Naive B cell (primary cell): ENCODE measurements at regions not wholly inside any gene's neighbourhood (a gene's known extent, or its start where the extent isn't known, plus 50 kb on each side); places are given as distances from the start of the nearest gene placed in this dataset.
A peak's percentile ranks its signal among the peaks of the same experiment; 100 is the strongest.

Experiments
- ATAC-seq, 2 donors: fragments of 150-1000 bp; cut with Tn5 transposase; 2 replicates each; pipeline ENCODE4 v1.10.0; 2021; ENCODE audit warnings: low read depth in 2 of 2, mild to moderate bottlenecking in 2 of 2, moderate library complexity in 2 of 2
- DNase-seq: peaks from one replicate; pipeline ENCODE4 v3.0.0; 2022
- H3K27ac Mint-ChIP-seq, 6 donors: one replicate each; pipeline ENCODE4 v1.8.0; 2020 to 2022; ENCODE audit warnings: mild to moderate bottlenecking in 6 of 6, mixed read lengths in 6 of 6, moderate library complexity in 5 of 6, inconsistent platforms in 2 of 6
- H3K27me3 Mint-ChIP-seq, 3 donors: one replicate each; pipeline ENCODE4 v1.8.0; 2021 to 2022; ENCODE audit warnings: mixed read lengths in 3 of 3, mild to moderate bottlenecking in 1 of 3
- H3K36me3 Mint-ChIP-seq, 2 donors: one replicate each; pipeline ENCODE4 v1.8.0; 2020 to 2022; ENCODE audit warnings: mixed read lengths in 2 of 2, inconsistent platforms in 1 of 2, mild to moderate bottlenecking in 1 of 2
- H3K4me1 Mint-ChIP-seq, 3 donors: one replicate each; pipeline ENCODE4 v1.8.0; 2020 to 2022; ENCODE audit warnings: mixed read lengths in 3 of 3, inconsistent platforms in 1 of 3, mild to moderate bottlenecking in 1 of 3, moderate library complexity in 1 of 3
- H3K4me3 Mint-ChIP-seq, 8 donors: one replicate each; pipeline ENCODE4 v1.8.0; 2020 to 2022; ENCODE audit warnings: mild to moderate bottlenecking in 8 of 8, mixed read lengths in 8 of 8, moderate library complexity in 8 of 8, inconsistent platforms in 2 of 8
- H3K9me3 Mint-ChIP-seq, 7 donors: one replicate each; pipeline ENCODE4 v1.8.0; 2020 to 2022; ENCODE audit warnings: mixed read lengths in 7 of 7, mild to moderate bottlenecking in 5 of 7, inconsistent platforms in 2 of 7, moderate library complexity in 1 of 7

DNA sequence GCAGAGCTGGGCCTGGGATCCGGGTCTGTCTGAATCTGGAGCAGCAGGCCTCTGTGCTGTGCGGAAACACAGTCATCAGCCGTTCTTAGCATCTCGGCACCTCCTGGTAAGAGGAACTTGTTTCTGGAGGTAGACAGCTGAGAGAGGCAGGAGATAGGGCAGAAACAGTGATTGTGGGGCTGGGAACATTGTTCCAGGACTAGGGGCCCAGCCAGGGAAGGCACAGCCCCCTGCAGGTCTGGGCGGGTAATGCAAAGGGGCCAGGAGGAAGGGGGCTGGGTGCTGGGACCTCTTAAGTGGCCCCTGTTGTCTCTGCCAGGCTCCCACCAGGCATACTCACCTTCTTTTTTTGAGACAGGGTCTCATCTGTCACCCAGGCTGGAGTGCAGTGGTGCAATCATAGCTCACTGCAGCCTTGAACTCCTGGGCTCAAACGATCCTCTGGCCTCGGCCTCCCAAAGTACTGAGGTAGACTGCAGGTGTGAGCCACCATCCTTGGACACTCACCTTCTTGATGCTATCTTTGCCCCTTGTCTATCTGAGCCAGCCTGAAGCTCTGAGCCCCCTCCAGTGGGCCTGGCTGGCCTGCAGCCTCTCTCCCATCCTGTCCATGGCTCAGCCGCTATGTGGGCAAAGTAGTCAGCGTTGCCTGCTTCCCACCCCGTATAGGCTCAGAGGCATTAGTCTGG, 134.3 kb upstream of the ZBTB40 start:
- no peaks in the 10 kb centered on the region for H3K4me1 Mint-ChIP-seq
- H3K27ac Mint-ChIP-seq = no peak overlapping the region
- DNase-seq (no peak), ATAC-seq (no peak)
- H3K9me3 Mint-ChIP-seq = no peaks in the 10 kb centered on the region
- H3K36me3 Mint-ChIP-seq = no peaks in the 10 kb centered on the region
- peaks cover 20 to 60% (median 58%) of the 10 kb centered on the region in 3 donors for H3K27me3 Mint-ChIP-seq
- H3K4me3 Mint-ChIP-seq = no peak overlapping the region

DNA sequence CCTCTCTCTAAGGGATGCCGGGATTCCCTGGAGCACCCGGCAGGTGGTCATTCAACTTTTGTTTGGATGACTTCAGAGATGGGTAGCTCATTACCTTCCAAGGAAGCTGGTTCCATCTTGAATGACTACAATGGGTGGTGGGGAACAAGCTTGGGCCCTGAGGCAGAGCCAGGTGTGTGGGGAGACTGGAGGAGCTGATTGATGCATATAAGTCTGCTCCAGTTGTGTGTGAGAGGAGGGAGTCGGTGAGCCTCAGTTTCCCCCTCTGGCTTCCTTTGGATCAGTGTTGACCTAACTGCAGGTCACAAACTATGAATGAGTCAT, 133.8 kb upstream of the ZBTB40 start:
- ATAC-seq = no peak
- Mint-ChIP-seq H3K27me3 (peaks cover 17 to 60% (median 58%) of the 10 kb centered on the region in 3 donors), H3K36me3 (no peaks in the 10 kb centered on the region), H3K9me3 (no peaks in the 10 kb centered on the region), H3K27ac (no peak overlapping the region), H3K4me1 (no peaks in the 10 kb centered on the region), H3K4me3 (no peak overlapping the region)
- no peak for DNase-seq

DNA sequence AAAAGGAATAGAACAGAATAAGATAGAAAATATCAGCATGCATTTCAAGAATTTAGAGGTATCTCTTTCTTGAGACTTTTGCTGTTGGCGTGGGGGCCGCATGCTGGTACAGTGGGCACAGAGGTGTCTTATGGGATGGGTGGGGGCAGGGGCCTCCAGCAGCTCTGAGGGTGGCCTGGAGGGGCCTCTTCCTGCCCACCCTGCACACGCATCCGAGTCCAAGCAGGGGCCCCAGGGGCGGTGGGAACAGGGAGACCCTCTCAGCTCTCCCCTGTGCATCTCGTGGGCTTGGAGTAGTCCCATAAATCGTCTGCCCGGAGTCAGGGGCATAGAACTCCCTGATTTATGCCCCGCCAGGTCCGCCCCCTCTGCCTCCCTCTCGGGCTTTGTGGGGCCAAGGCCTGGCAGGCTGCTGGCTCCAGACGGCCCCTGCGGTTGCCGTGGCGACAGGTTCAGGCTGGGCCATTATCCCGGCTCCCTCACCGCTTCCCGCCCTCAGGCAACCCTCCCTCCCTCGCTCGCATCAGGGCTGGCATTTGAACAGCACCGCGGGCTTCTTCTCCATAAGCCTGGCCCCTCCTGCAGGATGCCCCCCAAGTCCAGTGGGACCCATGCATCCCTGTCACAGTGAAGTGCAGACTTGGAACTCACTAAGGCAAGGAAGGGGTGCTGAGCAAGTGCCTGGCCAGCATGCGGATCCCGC, 133.2 kb upstream of the ZBTB40 start:
- Mint-ChIP-seq H3K4me3 (no peak overlapping the region), H3K4me1 (no peaks in the 10 kb centered on the region), H3K36me3 (no peaks in the 10 kb centered on the region), H3K27me3 (peaks cover 17 to 58% (median 55%) of the 10 kb centered on the region in 3 donors), H3K27ac (no peak overlapping the region), H3K9me3 (no peaks in the 10 kb centered on the region)
- DNase-seq (no peak), ATAC-seq (no peak)

DNA sequence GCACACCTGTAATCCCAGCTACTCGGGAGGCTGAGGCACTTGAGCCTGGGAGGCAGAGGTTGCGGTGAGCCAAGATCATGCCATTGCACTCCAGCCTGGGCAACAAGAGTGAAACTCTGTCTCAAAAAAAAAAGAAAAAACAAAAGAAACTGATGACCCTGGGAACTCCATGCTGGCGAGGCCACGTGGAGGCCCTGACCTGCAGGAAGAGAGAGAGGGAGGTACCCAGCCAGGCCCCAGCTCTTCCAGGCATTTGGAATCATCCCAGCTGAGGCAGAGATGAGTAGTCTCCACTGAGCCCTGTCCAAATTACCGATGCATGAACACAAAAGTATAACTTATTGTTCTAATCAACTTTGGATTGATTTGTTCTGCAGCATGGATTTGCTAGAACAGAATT, 132.0 kb upstream of the ZBTB40 start:
- H3K36me3 Mint-ChIP-seq = no peaks in the 10 kb centered on the region
- H3K27me3 Mint-ChIP-seq = peaks cover 11 to 52% (median 45%) of the 10 kb centered on the region in 3 donors
- DNase-seq (no peak), ATAC-seq (no peak)
- no peak overlapping the region for H3K4me3 Mint-ChIP-seq
- H3K4me1 Mint-ChIP-seq = no peaks in the 10 kb centered on the region
- no peaks in the 10 kb centered on the region for H3K9me3 Mint-ChIP-seq
- no peak overlapping the region for H3K27ac Mint-ChIP-seq

DNA sequence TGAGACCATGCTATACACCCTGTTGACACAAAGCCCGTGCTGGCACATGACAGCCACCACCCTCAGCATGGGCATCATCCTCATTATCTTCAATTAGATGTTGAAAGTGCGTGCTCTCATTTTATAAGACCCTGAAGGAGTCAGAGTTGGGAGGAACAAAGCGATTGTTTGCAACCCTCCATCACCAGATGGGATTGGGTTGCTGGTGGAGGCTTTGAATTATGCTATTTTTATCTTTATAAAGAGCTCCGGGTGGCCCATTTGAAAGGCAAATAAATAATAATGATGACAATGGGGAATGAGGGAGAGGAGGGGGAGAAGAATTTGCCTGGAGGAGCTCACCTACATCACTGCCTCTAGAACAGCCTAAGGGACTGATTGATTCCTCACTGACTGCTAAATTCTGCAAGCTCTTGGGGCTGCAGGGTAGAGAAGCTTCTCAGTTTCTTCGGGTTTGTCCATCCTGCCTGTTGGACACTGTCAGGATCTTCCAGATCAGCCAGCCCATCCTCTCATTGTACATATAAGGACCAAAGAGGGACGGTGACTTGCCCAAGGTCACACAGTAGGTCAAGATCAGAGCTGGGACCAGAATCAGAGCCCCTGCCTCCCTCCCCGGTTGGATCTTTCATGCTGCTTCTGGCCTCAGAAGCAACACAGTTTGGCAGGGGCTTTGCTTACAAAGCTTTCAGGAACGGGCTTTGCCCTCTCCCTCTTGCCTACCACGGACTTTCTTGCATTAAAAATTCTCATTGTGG, 130.9 kb upstream of the ZBTB40 start:
- H3K4me3 Mint-ChIP-seq = no peak overlapping the region
- H3K27ac Mint-ChIP-seq = no peak overlapping the region
- no peaks in the 10 kb centered on the region for H3K4me1 Mint-ChIP-seq
- peaks cover 9 to 41% (median 34%) of the 10 kb centered on the region in 3 donors for H3K27me3 Mint-ChIP-seq
- DNase-seq (no peak), ATAC-seq (no peak)
- no peaks in the 10 kb centered on the region for H3K9me3 Mint-ChIP-seq
- no peaks in the 10 kb centered on the region for H3K36me3 Mint-ChIP-seq

DNA sequence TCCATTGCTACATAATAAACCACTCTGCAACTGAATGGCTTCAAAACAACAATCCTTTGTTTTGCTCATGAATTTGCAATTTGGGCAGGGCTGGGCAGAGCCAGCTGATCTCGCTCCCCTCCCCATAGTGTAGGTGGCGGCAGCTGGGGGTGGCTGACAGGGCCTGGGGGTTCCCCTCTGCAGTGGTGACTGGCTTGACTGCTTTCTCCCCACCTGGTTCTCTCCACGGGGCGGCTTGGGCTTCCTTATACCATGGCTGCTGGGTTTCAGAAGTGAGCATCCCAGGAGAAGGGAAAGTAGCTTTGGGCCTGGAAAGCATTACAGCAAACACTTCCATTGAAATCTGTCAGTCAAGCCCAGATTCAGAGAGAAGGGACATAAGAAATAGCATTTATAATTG, 129.7 kb upstream of the ZBTB40 start:
- Mint-ChIP-seq H3K4me1 (no peaks in the 10 kb centered on the region), H3K9me3 (no peaks in the 10 kb centered on the region), H3K27me3 (peaks cover 9 to 41% (median 30%) of the 10 kb centered on the region in 3 donors), H3K36me3 (no peaks in the 10 kb centered on the region), H3K27ac (no peak overlapping the region), H3K4me3 (no peak overlapping the region)
- ATAC-seq (no peak), DNase-seq (no peak)

DNA sequence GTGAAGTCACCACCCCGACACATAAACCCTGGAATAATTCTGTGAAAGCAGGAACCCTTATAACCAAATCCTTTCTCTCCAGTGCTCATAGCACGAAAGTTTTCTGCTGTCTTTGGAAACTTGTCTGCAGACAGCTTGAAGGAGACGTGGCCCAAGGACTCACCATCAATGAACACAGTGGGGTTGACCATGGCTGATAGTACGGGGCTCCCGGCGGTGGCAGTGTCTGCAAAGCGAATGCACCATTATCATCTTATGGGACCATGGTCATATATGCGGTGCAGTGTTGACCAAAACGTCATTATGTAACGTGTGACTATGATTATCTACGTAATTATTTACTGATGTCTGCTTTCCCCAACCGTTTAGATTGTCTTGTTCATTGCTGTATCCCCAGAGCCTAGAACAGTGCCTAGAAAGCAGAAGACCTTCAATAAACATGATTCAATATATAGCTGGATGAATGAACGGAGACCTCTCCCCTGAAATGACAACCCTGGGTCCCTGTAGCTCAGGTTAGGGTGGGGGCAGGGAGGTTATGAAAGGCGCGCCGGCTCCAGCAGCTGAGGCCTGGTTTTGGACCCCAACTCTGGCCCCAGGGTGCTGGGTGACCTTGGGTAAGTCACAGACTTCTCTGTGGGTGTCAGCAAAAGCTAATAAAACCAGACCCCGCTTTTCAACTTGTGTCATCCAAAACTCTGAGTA, 128.4 kb upstream of the ZBTB40 start:
- no peak overlapping the region for H3K27ac Mint-ChIP-seq
- H3K27me3 Mint-ChIP-seq = peaks cover 9 to 30% (median 16%) of the 10 kb centered on the region in 3 donors
- no peaks in the 10 kb centered on the region for H3K36me3 Mint-ChIP-seq
- no peak for ATAC-seq
- no peak for DNase-seq
- no peaks in the 10 kb centered on the region for H3K9me3 Mint-ChIP-seq
- H3K4me3 Mint-ChIP-seq = no peak overlapping the region
- H3K4me1 Mint-ChIP-seq = no peaks in the 10 kb centered on the region

DNA sequence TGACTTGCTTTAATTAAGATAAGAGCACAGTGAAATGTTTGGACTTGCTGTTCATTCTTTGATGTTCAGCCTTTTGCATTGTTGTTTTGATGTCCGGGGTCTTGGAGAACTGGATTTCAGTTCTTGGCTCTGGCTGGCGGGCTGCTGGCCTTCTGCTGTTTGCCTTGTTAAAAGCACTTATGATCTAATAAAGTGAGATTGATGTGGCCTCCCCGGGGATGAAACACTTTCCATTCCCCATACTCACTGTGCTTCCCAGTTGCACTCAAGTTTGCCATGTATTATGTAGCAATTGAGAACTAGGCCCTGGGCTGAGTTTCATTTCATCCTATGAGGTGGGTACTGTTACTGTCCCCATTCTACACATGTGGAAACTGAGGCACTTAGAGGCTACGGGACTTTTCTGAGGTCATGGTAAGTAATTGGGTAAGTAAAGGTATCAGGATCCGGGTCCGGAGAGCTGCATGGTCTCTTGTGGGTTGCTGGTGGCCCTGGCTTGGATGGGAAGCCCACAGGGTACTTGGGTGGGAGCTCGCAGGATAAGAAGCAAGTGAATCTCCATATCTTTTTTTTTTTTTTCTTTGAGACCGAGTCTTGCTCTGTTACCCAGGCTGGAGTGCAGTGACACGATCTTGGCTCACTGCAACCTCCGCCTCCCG, 127.7 kb upstream of the ZBTB40 start:
- ATAC-seq (no peak), DNase-seq (no peak)
- Mint-ChIP-seq H3K9me3 (no peaks in the 10 kb centered on the region), H3K27me3 (peaks cover 8 to 26% (median 16%) of the 10 kb centered on the region in 3 donors), H3K4me1 (no peaks in the 10 kb centered on the region), H3K4me3 (no peak overlapping the region), H3K27ac (no peak overlapping the region), H3K36me3 (no peaks in the 10 kb centered on the region)

DNA sequence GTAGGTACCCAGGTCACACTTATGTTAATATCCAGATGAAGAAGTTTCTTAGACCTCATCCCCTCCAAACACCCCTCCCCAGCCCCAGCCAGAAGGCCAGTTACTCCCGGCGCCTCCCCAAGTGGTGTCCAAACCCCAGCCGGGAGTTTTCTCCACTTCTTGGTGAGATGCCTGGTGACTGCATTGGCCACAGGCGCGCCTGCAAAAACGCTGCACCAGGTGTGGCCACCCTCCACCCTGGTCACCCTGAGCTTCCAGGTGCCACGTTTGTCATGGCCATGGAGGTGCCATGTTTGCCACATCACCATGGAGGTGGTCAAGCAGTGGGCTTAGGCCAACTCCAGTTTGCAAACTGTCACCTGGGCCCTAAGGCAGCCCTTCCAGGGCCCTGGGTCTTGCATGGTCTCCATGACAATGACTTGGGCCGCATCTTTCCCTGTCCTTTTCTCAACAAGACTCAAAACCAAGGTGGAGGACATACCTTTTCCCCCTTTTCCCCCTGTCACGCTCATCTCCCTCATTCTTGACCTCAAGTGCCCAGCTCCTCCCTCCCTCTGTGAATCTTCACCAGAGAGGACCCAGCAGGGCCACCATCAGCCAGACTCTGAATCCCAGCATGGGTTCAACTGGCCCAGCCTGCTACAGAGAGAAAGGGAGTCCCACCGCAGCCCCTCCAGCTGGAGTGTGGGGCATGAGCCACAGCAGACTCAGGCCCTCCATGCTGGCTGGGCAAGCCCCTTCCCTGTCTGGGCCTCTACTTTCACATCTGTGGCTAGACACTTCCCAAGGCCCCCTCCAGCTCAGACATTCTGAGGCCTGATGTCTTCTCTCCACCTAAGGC, 125.9 kb upstream of the ZBTB40 start:
- peaks cover 0 to 8% (median 7%) of the 10 kb centered on the region in 3 donors for H3K27me3 Mint-ChIP-seq
- ATAC-seq (no peak), DNase-seq (no peak)

DNA sequence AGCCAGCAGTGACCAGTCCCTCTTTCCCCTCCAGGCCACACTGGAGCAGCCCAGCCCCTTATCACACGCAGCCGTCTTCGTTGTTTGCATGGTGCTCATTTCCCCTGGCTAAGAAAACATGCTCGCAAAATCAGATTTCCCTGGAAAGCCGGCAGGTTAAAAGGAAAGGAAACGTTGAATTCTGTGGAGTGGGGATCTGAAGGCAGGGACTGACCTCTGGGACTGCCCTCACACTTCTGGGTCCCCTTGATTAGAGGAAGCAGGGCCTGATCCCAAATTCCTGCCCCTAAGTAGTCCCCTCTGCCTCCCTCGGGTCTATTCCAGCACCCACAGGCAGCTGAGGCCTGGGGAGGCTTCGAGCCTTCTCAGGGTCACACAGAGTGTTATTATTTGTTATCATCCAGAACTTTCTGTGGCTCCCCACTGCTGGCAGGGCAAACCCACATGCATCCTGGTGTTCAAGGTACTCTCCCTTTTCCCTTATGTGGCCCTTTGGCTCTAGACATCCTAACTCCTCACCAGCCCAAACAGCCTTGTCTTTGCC, 125.2 kb upstream of the ZBTB40 start:
- Mint-ChIP-seq H3K9me3 (no peaks in the 10 kb centered on the region), H3K4me3 (peak overlapping the region in 1 of 8 donors; percentile 42), H3K27ac (peak overlapping the region in 1 of 6 donors; percentile 31), H3K4me1 (no peaks in the 10 kb centered on the region), H3K27me3 (peaks cover 0 to 8% (median 3%) of the 10 kb centered on the region in 3 donors), H3K36me3 (no peaks in the 10 kb centered on the region)
- no peak for ATAC-seq
- DNase-seq = no peak

More for the DNA sequence above, 125.9 kb upstream of the ZBTB40 start:
- peak overlapping the region in 1 of 8 donors; percentile 41 for H3K4me3 Mint-ChIP-seq
- no peaks in the 10 kb centered on the region for H3K9me3 Mint-ChIP-seq
- no peaks in the 10 kb centered on the region for H3K4me1 Mint-ChIP-seq
- no peaks in the 10 kb centered on the region for H3K36me3 Mint-ChIP-seq
- H3K27ac Mint-ChIP-seq = peak overlapping the region in 1 of 6 donors; percentile 31

DNA sequence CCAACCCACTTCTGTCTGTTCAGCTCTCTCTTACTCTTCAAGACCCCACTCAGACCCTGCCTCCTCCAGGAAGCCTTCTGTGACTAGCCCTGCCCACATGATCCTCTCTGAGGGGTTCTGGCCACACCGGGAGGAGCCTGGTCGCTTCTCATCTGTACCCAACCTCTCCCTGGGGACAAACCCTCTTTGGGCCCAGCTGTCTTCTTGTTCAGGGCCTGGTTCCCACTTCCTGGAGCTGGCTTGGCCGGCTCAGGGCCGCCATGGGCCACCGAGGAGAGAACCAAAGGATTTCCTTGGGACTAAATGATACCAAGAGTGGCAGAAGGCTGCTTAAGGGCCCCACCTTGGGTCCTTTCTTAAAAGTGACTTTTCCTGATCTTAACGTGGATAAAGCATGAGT, 124.7 kb upstream of the ZBTB40 start:
- ATAC-seq = no peak
- Mint-ChIP-seq H3K27me3 (peaks cover 0 to 12% (median 0%) of the 10 kb centered on the region in 3 donors), H3K27ac (no peak overlapping the region), H3K4me1 (no peaks in the 10 kb centered on the region), H3K9me3 (no peaks in the 10 kb centered on the region), H3K4me3 (peak overlapping the region in 1 of 8 donors; percentile 42), H3K36me3 (no peaks in the 10 kb centered on the region)
- no peak for DNase-seq

DNA sequence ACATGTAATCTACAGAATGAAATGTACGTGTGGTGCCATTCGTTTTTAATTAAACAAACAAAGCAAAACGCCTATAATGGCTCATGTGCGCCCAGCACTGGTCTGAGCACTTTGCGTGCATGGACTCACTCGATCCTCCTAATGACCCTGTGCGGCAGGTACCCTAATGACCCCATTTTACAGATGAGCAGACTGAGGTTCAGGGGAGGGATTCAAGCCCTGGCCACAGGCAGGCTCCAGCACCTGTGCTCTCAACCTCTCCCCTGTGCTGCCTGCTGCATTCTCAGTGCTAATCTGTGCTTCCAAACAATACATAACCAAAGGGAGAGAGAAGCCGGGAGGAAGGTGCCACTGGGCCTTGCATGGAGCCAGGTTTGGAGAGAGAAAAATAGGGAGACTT, 124.2 kb upstream of the ZBTB40 start:
- H3K36me3 Mint-ChIP-seq = no peaks in the 10 kb centered on the region
- no peak overlapping the region for H3K4me3 Mint-ChIP-seq
- DNase-seq = no peak
- H3K4me1 Mint-ChIP-seq = no peaks in the 10 kb centered on the region
- no peak for ATAC-seq
- H3K9me3 Mint-ChIP-seq = no peaks in the 10 kb centered on the region
- H3K27ac Mint-ChIP-seq = peak overlapping the region in 1 of 6 donors; percentile 38
- peaks cover 0 to 12% (median 0%) of the 10 kb centered on the region in 3 donors for H3K27me3 Mint-ChIP-seq
